Pancreas (tissue), 10 donors: ENCODE measurements at regions not wholly inside any gene's neighbourhood (a gene's known extent, or its start where the extent isn't known, plus 50 kb on each side); places are given as distances from the start of the nearest gene placed in this dataset.

Experiments
- ATAC-seq, 4 donors: fragments of 200-7000 bp; cut with Tn5 transposase; one replicate each; pipeline versions ENCODE4 v1.8.0 to v1.9.1; 2020; ENCODE audit warnings: mild to moderate bottlenecking in 4 of 4, moderate library complexity in 4 of 4
- DNase-seq, 6 donors: peaks; one replicate each; pipeline ENCODE4 v3.0.0-alpha.2; 2020
- FAIRE-seq: peaks from 2 replicates; lab custom pipeline; 2012; peaks lifted over from hg19 to GRCh38; lab: Jason Lieb, UNC
- H3K27ac ChIP-seq, 4 donors: fragments of 200-600 bp; sonication (generic); 1 replicate in 3 of 4; 2 replicates in 1 of 4; pipeline versions ENCODE4 v1.5.0 to v1.8.0; 2020
- H3K27me3 ChIP-seq, 4 donors: fragments of 200-600 bp; one replicate each; pipeline ENCODE4 v1.8.0; 2021
- H3K36me3 ChIP-seq, 3 donors: fragments of 200-600 bp; sonication (generic) in 1 of 3; one replicate each; pipeline versions ENCODE4 v1.5.0 to v1.8.0; 2020 to 2021
- H3K4me1 ChIP-seq, 3 donors: fragments of 200-600 bp; one replicate each; pipeline ENCODE4 v1.8.0; 2021
- H3K4me3 ChIP-seq, 4 donors: fragments of 200-600 bp; sonication (generic) in 2 of 4; one replicate each; pipeline versions ENCODE4 v1.5.0 to v1.8.0; 2020 to 2021
- H3K9me3 ChIP-seq, 4 donors: fragments of 200-600 bp; one replicate each; pipeline ENCODE4 v1.8.0; 2021
- CTCF ChIP-seq, 4 donors: fragments of 200-600 bp; sonication (generic) in 3 of 4; IDR thresholded peaks; one replicate each; pipeline versions ENCODE4 v1.5.0 to v1.8.0; 2021; ENCODE audit warnings: antibody characterized with exemption in 4 of 4
- WGBS, 2 donors: extraction: QIAGEN DNeasy Blood & Tissue Kit; methylation state at CpG; one replicate each; pipeline ENCODE4 v1.1.7; 2013; 5-methylcytosine and 5-hydroxymethylcytosine counted together
- intact Hi-C, 3 donors: fragments of 100-400 bp; cut with DNase I; formaldehyde crosslinking; loops; one replicate each; pipeline versions ENCODE4 v1.11.1 to v1.14.2; 2022
- donor health status: healthy with polysubstance abuse.
- donor health status: DM: no; HTN: no; CAD: no; lungs with moderate emphysema.
- donor health status: DM: no; HTN: no; CAD: no.
- donor health status: control.
- donor health status: control.
- donor health status: Bipolar disorder and iron deficiency.
- donor health status: DM: yes; HTN: yes; CAD: no.
- donor health status: DM: no; HTN: no; CAD: no.
- donor health status: DM: no; HTN: no; CAD: no.
- donor health status: DM: yes; HTN: yes; CAD: no.

- TF ChIP-seq CTCF (IDR thresholded peaks at IDR 0.05), result no peak
- Histone ChIP-seq H3K4me1 (peaks cover 0 to 19% (median 19%) of the 10 kb centered on the region in 3 donors), H3K9me3 (no peaks in the 10 kb centered on the region), H3K4me3 (no peak overlapping the region), H3K27ac (peak overlapping the region; percentile 35 to 73 (median 50)), H3K27me3 (no peaks in the 10 kb centered on the region), H3K36me3 (no peaks in the 10 kb centered on the region)
- DNase-seq (no peak), FAIRE-seq (peak; percentile 49), ATAC-seq (peak; percentile 84 to 92 (median 90))
- 51 to 59% methylated on average over 13 of the region's 13 CpGs for WGBS, 2 donors
- intact Hi-C loops, result no loop called here
These were observed 60.4 kb upstream of the FOXQ1 start for GRCh38 chr6:1251198-1252155.

GRCh38 chr6:1250489-1251197, 61.3 kb upstream of the FOXQ1 start:
- intact Hi-C loops, result no loop called here
- DNase-seq (no peak), FAIRE-seq (no peak)

DNA sequence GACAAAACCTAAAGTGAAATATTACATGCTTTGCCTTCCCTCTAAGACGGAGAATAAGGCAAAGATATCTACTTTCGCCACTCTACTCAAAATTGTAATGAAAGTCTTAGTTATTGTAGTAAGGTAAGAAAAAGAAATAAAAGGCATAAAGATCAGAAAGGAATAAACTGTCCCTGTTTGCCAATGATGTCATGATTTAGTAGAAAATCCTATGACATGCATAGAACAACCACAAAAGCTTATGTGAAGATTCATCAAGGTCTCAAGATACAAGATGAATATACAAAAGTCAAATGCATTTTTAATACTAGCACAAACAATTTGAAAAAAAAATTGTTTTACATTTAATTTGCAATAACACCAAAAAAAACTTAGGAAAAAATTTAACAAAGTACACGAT, 64.0 kb upstream of the FOXQ1 start:
- Histone ChIP-seq H3K4me3 (no peak overlapping the region), H3K36me3 (no peaks in the 10 kb centered on the region), H3K4me1 (peaks cover 0 to 19% (median 19%) of the 10 kb centered on the region in 3 donors), H3K9me3 (no peaks in the 10 kb centered on the region), H3K27ac (no peak overlapping the region), H3K27me3 (no peaks in the 10 kb centered on the region)
- intact Hi-C loops, result no loop called here
- TF ChIP-seq CTCF (IDR thresholded peaks at IDR 0.05), result no peak
- 91 to 97% methylated on average over 3 of the region's 3 CpGs for WGBS, 2 donors
- no peak for DNase-seq
- ATAC-seq, result no peak
- no peak for FAIRE-seq

More at GRCh38 chr6:1250489-1251197, 61.3 kb upstream of the FOXQ1 start:
- Histone ChIP-seq H3K9me3 (no peaks in the 10 kb centered on the region), H3K4me1 (peaks cover 0 to 19% (median 19%) of the 10 kb centered on the region in 3 donors), H3K4me3 (no peak overlapping the region), H3K27ac (peak overlapping the region in 1 of 4 donors; percentile 59), H3K36me3 (no peaks in the 10 kb centered on the region), H3K27me3 (no peaks in the 10 kb centered on the region)
- WGBS, 2 donors, result 77 to 78% methylated on average over 12 of the region's 12 CpGs
- TF ChIP-seq CTCF (IDR thresholded peaks at IDR 0.05), result no peak
- peak in 3 of 4 donors; percentile 29 to 52 (median 33) for ATAC-seq

GRCh38 chr6:1247056-1247455, 64.8 kb upstream of the FOXQ1 start:
- Histone ChIP-seq H3K36me3 (no peaks in the 10 kb centered on the region), H3K27me3 (no peaks in the 10 kb centered on the region), H3K4me3 (no peak overlapping the region), H3K4me1 (peaks cover 0 to 13% (median 12%) of the 10 kb centered on the region in 3 donors), H3K9me3 (no peaks in the 10 kb centered on the region), H3K27ac (no peak overlapping the region)
- TF ChIP-seq CTCF (IDR thresholded peaks at IDR 0.05), result no peak
- intact Hi-C loops, result no loop called here
- 78 to 88% methylated on average over 5 of the region's 5 CpGs for WGBS, 2 donors
- no peak for FAIRE-seq
- no peak for DNase-seq
- ATAC-seq, result no peak
